K562 (cell line): ENCODE measurements at regions not wholly inside any gene's neighbourhood (a gene's known extent, or its start where the extent isn't known, plus 50 kb on each side); places are given as distances from the start of the nearest gene placed in this dataset.

Experiments used
- ATAC-seq: fragments of 200-7000 bp; cut with Tn5 transposase; 3 replicates; pipeline ENCODE4 v1.9.1; 2020; ENCODE audit warnings: moderate library complexity
- BruUV-seq: library from RNA; stranded (reverse); fragments of 400-500 nt; replicated peaks from 2 replicates; lab custom pipeline; 2021; lab: Mats Ljungman, UMichigan
- CTCF ChIA-PET: fragments of 300-600 bp; formaldehyde crosslinking; extraction: SDS; loops from one replicate; lab custom pipeline; 2021; ENCODE audit warnings: low intra/inter-chr PET ratio; lab: Yijun Ruan, JAX
- POLR2A ChIA-PET: fragments of 300-600, 350-650 bp; sonication (Branson Sonifier 250); formaldehyde crosslinking; extraction: SDS; loops from one replicate; lab custom pipeline; 2021; ENCODE audit warnings: antibody characterized with exemption, inconsistent platforms; lab: Yijun Ruan, JAX
- DNase-seq, 4 experiments: peaks; one replicate each; pipeline versions ENCODE4 v3.0.0 to v3.0.0-alpha.2; 2011 to 2018; ENCODE audit warnings: low spot score in 3 of 4, mixed read lengths in 3 of 4; ENCODE audit errors: extremely low read depth in 1 of 4
- FAIRE-seq: peaks from 2 replicates; lab custom pipeline; 2011; peaks lifted over from hg19 to GRCh38; lab: Jason Lieb, UNC
- H2AFZ ChIP-seq: 2 replicates; pipeline ENCODE4 v1.6.0; 2011; ENCODE audit warnings: low read depth, low read length, control low read depth, inconsistent platforms
- H3K27ac ChIP-seq: fragments of 200-600 bp; 3 replicates; pipeline ENCODE4 v1.8.0; 2011; ENCODE audit warnings: low read depth, mild to moderate bottlenecking, control low read depth, inconsistent platforms, low read length, moderate library complexity, mixed read lengths; ENCODE audit errors: extremely low read depth
- H3K27me3 ChIP-seq, 2 experiments: fragments of 300-600 bp in 1 of 2; 2 replicates in 1 of 2; 3 replicates in 1 of 2; pipeline versions ENCODE4 v1.6.0 to v1.8.0; 2011; ENCODE audit warnings: inconsistent platforms in 2 of 2, low read length in 2 of 2, mild to moderate bottlenecking in 1 of 2, mixed read lengths in 1 of 2, moderate library complexity in 1 of 2; ENCODE audit not compliant: control insufficient read depth in 2 of 2, insufficient read depth in 2 of 2
- H3K36me3 ChIP-seq: fragments of 300-600 bp; 3 replicates; pipeline ENCODE4 v1.8.0; 2011; ENCODE audit warnings: mild to moderate bottlenecking, low read length, inconsistent platforms; ENCODE audit not compliant: control insufficient read depth, insufficient read depth
- H3K4me1 ChIP-seq, 2 experiments: fragments of 200-600 bp in 1 of 2; replicated peaks in 1 of 2; 2 replicates in 1 of 2; 3 replicates in 1 of 2; pipeline versions ENCODE4 v1.5.1 to v1.8.0; 2011; ENCODE audit warnings: inconsistent platforms in 2 of 2, low read length in 2 of 2, mild to moderate bottlenecking in 1 of 2, mixed read lengths in 1 of 2, moderate library complexity in 1 of 2; ENCODE audit not compliant: control insufficient read depth in 2 of 2, insufficient read depth in 2 of 2
- H3K4me2 ChIP-seq: 2 replicates; pipeline ENCODE4 v1.6.1; 2011; ENCODE audit warnings: low read length, control low read depth, inconsistent platforms, mixed read lengths; ENCODE audit not compliant: insufficient read depth
- H3K4me3 ChIP-seq: fragments of 200-600 bp; sonication (generic), shearing (Covaris generic); 2 replicates; pipeline ENCODE4 v1.5.1; 2016; ENCODE audit warnings: control low read depth, inconsistent platforms
- H3K79me2 ChIP-seq: fragments of 200-600 bp; 3 replicates; pipeline ENCODE4 v1.8.0; 2011; ENCODE audit warnings: low read length, inconsistent platforms; ENCODE audit not compliant: control insufficient read depth, insufficient read depth
- H3K9ac ChIP-seq, 2 experiments: 2 replicates each; pipeline versions ENCODE4 v1.6.0 to v1.6.1; 2011; ENCODE audit warnings: low read depth in 2 of 2, low read length in 2 of 2, control low read depth in 1 of 2, inconsistent platforms in 1 of 2, mild to moderate bottlenecking in 1 of 2, mixed read lengths in 1 of 2; ENCODE audit not compliant: insufficient read depth in 1 of 2
- H3K9me1 ChIP-seq: one replicate; pipeline ENCODE4 v1.6.0; 2011; ENCODE audit warnings: inconsistent platforms, mild to moderate bottlenecking, low read length, moderate library complexity; ENCODE audit not compliant: control insufficient read depth, insufficient read depth
- H3K9me3 ChIP-seq: replicated peaks from 2 replicates; pipeline ENCODE4 v1.5.1; 2011; ENCODE audit warnings: low read depth, low read length, inconsistent platforms; ENCODE audit not compliant: control insufficient read depth, insufficient read depth
- H4K20me1 ChIP-seq: replicated peaks from 2 replicates; pipeline ENCODE4 v1.6.1; 2011; ENCODE audit warnings: low read length, inconsistent platforms, mixed read lengths; ENCODE audit not compliant: control insufficient read depth, insufficient read depth
- BDP1 ChIP-seq: IDR thresholded peaks from 3 replicates; pipeline ENCODE4 v1.6.1; 2011; ENCODE audit not compliant: insufficient read length, insufficient read depth
- CBX5 ChIP-seq: IDR thresholded peaks from 2 replicates; pipeline ENCODE4 v1.6.1; 2014; ENCODE audit warnings: low read depth, borderline replicate concordance
- ELF1 ChIP-seq: fragments of 200-800 bp; sonication (Bioruptor generic); IDR thresholded peaks from 2 replicates; pipeline ENCODE4 v1.6.1; 2016; ENCODE audit warnings: missing genetic modification characterization, missing compliant biosample characterization
- ETV5 ChIP-seq: sonication (generic); formaldehyde crosslinking; IDR thresholded peaks from 2 replicates; pipeline ENCODE4 v1.4.0; 2020; ENCODE audit warnings: low read depth, mild to moderate bottlenecking, missing genetic modification reagents
- HEY1 ChIP-seq: fragments of 250-450 bp; sonication (Bioruptor Pico); IDR thresholded peaks from 2 replicates; pipeline ENCODE4 v1.5.0; 2020; ENCODE audit warnings: mild to moderate bottlenecking, moderate library complexity, borderline replicate concordance
- MED1 ChIP-seq: sonication (generic); formaldehyde crosslinking; IDR thresholded peaks from 2 replicates; pipeline ENCODE4 v1.8.1; 2023; ENCODE audit warnings: missing genetic modification reagents, borderline replicate concordance
- TAF15 ChIP-seq: fragments of 200-400 bp; formaldehyde crosslinking; IDR thresholded peaks from 2 replicates; pipeline ENCODE4 v1.6.1; 2017; ENCODE audit warnings: mild to moderate bottlenecking, low read depth, low read length, moderate library complexity
- XRCC5 ChIP-seq: fragments of 200-400 bp; formaldehyde crosslinking; IDR thresholded peaks from 2 replicates; pipeline ENCODE4 v1.6.1; 2017; ENCODE audit warnings: low read depth, mild to moderate bottlenecking, low read length
- ZFP30 ChIP-seq: fragments of 250-450 bp; sonication (Bioruptor Pico); IDR thresholded peaks from 2 replicates; pipeline ENCODE4 v1.8.0; 2022; ENCODE audit warnings: moderate library complexity, mild to moderate bottlenecking, inconsistent platforms, borderline replicate concordance
- ZNF347 ChIP-seq: fragments of 450-650 bp; formaldehyde crosslinking; IDR thresholded peaks from 2 replicates; pipeline ENCODE4 v1.4.0; 2020; ENCODE audit warnings: low read depth, mild to moderate bottlenecking, moderate library complexity
- WGBS: fragments of 100-300 bp; shearing (Covaris generic); methylation state at CpG from one replicate; pipeline ENCODE4 v1.1.6; 2016; ENCODE audit warnings: low coverage, mixed read lengths; ENCODE audit not compliant: insufficient coverage; ENCODE audit errors: missing lambda C conversion rate; 5-methylcytosine and 5-hydroxymethylcytosine counted together
- in situ Hi-C: fragments of 300-500 bp; cut with MboI; formaldehyde crosslinking; loops from 4 replicates; pipeline ENCODE4 v1.15.0; 2018; ENCODE audit warnings: inconsistent platforms, mixed read lengths
- intact Hi-C: fragments of 100-400 bp; cut with micrococcal nuclease; formaldehyde crosslinking; loops from 2 replicates; pipeline ENCODE4 v1.14.2; 2022
- TF ChIP-seq, protein P1 (sequence below): fragments of 200-800 bp; sonication (Bioruptor generic); IDR thresholded peaks from 2 replicates; pipeline ENCODE4 v1.6.1; 2017; ENCODE audit warnings: missing genetic modification characterization, missing compliant biosample characterization
- TF ChIP-seq, protein P2 (sequence below): sonication (generic); formaldehyde crosslinking; IDR thresholded peaks from 2 replicates; pipeline ENCODE4 v1.9.0; 2022; ENCODE audit warnings: mild to moderate bottlenecking, missing genetic modification reagents
- TF ChIP-seq, protein P3 (sequence below): fragments of 250-450 bp; sonication (Bioruptor Pico); IDR thresholded peaks from 2 replicates; pipeline ENCODE4 v1.8.0; 2021; ENCODE audit warnings: mild to moderate bottlenecking, moderate library complexity

DNA sequence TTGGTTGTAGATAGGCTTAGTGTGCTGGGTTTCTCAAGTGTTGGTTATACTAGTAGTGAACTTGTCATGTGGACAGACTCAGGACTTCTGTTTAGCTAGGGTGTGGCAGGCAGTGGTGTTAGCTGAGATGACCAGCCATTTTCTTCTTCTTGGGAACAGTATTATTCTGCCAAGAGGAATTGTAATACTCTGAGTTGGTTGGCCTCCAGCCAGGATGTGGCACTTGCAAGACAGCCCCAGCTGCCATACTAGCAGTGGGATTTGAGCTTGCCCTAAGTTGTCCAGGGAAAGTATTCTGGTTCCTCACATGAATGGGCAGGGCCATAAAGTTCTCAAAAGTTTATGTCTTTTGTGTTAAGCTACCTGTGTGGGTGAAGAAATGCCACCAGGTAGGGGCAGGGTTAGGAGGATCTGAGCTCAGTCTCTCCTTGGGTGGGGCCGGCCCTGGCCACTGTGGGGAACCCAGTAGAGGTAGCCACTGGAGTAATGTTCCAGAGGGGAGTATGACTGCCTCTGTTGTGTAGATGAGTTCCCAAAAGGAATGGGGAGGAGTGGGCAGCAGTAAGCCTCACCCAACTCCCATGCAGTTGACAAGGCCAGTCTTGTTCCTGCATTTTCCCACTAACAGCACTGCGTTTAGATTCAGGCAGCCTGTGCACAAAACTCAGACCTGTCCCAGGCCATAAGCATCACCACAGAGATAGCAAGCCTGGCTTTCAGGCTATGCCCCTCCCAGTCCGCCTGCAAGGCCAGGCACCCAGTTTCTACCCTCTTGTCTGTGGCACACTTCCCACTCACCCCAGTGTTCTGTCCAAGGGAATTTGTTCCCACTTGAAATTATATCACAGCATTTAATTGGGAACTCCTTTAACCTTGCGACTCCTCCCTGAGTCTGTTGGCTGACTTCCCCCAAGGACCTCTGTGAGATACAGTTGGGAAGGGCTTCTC lies 250.7 kb downstream of the ANXA1 start:
- intact Hi-C loops (no loop called here), in situ Hi-C loops (no loop called here)
- no peak for DNase-seq
- no TSS peak for BruUV-seq
- H3K4me1 ChIP-seq = no peaks in the 10 kb centered on the region
- no peaks in the 10 kb centered on the region for H4K20me1 ChIP-seq
- no peak overlapping the region for H3K4me2 ChIP-seq
- CTCF ChIA-PET = no interaction called here
- ATAC-seq = no peak
- H3K36me3 ChIP-seq = no peaks in the 10 kb centered on the region
- H3K4me3 ChIP-seq = no peak overlapping the region
- no peaks in the 10 kb centered on the region for H3K79me2 ChIP-seq
- FAIRE-seq = no peak
- POLR2A ChIA-PET = no interaction called here
- 52% methylated on average over 3 of the region's 4 CpGs for WGBS
- H3K9ac ChIP-seq = no peak overlapping the region
- TF ChIP-seq ZNF347 (CRISPR knock-in tag) (no peak), ZFP30 (no peak), MED1 (CRISPR knock-in tag) (no peak), ELF1 (tag) (no peak), CBX5 (no peak), TAF15 (no peak), HEY1 (CRISPR knock-in tag) (no peak), ETV5 (no peak), XRCC5 (no peak), BDP1 (no peak)
- TF ChIP-seq, protein P1, sequence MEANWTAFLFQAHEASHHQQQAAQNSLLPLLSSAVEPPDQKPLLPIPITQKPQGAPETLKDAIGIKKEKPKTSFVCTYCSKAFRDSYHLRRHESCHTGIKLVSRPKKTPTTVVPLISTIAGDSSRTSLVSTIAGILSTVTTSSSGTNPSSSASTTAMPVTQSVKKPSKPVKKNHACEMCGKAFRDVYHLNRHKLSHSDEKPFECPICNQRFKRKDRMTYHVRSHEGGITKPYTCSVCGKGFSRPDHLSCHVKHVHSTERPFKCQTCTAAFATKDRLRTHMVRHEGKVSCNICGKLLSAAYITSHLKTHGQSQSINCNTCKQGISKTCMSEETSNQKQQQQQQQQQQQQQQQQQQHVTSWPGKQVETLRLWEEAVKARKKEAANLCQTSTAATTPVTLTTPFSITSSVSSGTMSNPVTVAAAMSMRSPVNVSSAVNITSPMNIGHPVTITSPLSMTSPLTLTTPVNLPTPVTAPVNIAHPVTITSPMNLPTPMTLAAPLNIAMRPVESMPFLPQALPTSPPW = no peak
- TF ChIP-seq, protein P2, sequence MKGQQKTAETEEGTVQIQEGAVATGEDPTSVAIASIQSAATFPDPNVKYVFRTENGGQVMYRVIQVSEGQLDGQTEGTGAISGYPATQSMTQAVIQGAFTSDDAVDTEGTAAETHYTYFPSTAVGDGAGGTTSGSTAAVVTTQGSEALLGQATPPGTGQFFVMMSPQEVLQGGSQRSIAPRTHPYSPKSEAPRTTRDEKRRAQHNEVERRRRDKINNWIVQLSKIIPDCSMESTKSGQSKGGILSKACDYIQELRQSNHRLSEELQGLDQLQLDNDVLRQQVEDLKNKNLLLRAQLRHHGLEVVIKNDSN = no peak
- TF ChIP-seq, protein P3, sequence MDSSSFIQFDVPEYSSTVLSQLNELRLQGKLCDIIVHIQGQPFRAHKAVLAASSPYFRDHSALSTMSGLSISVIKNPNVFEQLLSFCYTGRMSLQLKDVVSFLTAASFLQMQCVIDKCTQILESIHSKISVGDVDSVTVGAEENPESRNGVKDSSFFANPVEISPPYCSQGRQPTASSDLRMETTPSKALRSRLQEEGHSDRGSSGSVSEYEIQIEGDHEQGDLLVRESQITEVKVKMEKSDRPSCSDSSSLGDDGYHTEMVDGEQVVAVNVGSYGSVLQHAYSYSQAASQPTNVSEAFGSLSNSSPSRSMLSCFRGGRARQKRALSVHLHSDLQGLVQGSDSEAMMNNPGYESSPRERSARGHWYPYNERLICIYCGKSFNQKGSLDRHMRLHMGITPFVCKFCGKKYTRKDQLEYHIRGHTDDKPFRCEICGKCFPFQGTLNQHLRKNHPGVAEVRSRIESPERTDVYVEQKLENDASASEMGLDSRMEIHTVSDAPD (CRISPR knock-in tag) = no peak
- H2AFZ ChIP-seq = no peak overlapping the region
- no peaks in the 10 kb centered on the region for H3K27me3 ChIP-seq
- H3K9me1 ChIP-seq = no peaks in the 10 kb centered on the region
- H3K27ac ChIP-seq = no peak overlapping the region
- no peaks in the 10 kb centered on the region for H3K9me3 ChIP-seq
